ENCODE measurements at regions not wholly inside any gene's neighbourhood (a gene's known extent, or its start where the extent isn't known, plus 50 kb on each side); places are given as distances from the start of the nearest gene placed in this dataset.

- TF ChIP-seq CTCF (IDR thresholded peaks at IDR 0.05; ENCODE audit: insufficient read depth, low read depth, low read length, missing control alignments), result no peak
- H3K4me3 ChIP-seq (ENCODE audit: low read length), result no peak overlapping the region
- DNase-seq (ENCODE audit: low read depth), result no peak
Observed at GRCh38 chr3:28935146-28935545, 345.7 kb upstream of the RBMS3 start.

GRCh38 chr3:28936154-28936553 is 344.7 kb upstream of the RBMS3 start:
- no peak overlapping the region for H3K4me3 ChIP-seq (ENCODE audit: low read length)
- TF ChIP-seq CTCF (IDR thresholded peaks at IDR 0.05; ENCODE audit: insufficient read depth, low read depth, low read length, missing control alignments), result no peak
- no peak for DNase-seq (ENCODE audit: low read depth)

GRCh38 chr3:28940530-28940929 is 340.3 kb upstream of the RBMS3 start:
- no peak overlapping the region for H3K4me3 ChIP-seq (ENCODE audit: low read length)
- DNase-seq (ENCODE audit: low read depth), result no peak
- no peak for TF ChIP-seq CTCF (IDR thresholded peaks at IDR 0.05; ENCODE audit: insufficient read depth, low read depth, low read length, missing control alignments)

GRCh38 chr3:28940994-28941393 is 339.9 kb upstream of the RBMS3 start:
- TF ChIP-seq CTCF (IDR thresholded peaks at IDR 0.05; ENCODE audit: insufficient read depth, low read depth, low read length, missing control alignments), result no peak
- no peak for DNase-seq (ENCODE audit: low read depth)
- no peak overlapping the region for H3K4me3 ChIP-seq (ENCODE audit: low read length)

- no peak for TF ChIP-seq CTCF (IDR thresholded peaks at IDR 0.05; ENCODE audit: insufficient read depth, low read depth, low read length, missing control alignments)
- no peak for DNase-seq (ENCODE audit: low read depth)
- no peak overlapping the region for H3K4me3 ChIP-seq (ENCODE audit: low read length)
Observed at GRCh38 chr3:28947061-28947460, 333.8 kb upstream of the RBMS3 start.

GRCh38 chr3:28947751-28948150 is 333.1 kb upstream of the RBMS3 start:
- no peak for TF ChIP-seq CTCF (IDR thresholded peaks at IDR 0.05; ENCODE audit: insufficient read depth, low read depth, low read length, missing control alignments)

GRCh38 chr3:28948685-28949084 is 332.2 kb upstream of the RBMS3 start:
- H3K4me3 ChIP-seq (ENCODE audit: low read length), result no peak overlapping the region
- TF ChIP-seq CTCF (IDR thresholded peaks at IDR 0.05; ENCODE audit: insufficient read depth, low read depth, low read length, missing control alignments), result no peak
- no peak for DNase-seq (ENCODE audit: low read depth)

More at GRCh38 chr3:28947751-28948150, 333.1 kb upstream of the RBMS3 start:
- H3K4me3 ChIP-seq (ENCODE audit: low read length), result no peak overlapping the region
- DNase-seq (ENCODE audit: low read depth), result no peak

All from epithelial cell of esophagus (primary cell).